Astrocyte (in vitro differentiated cells and primary cell): ENCODE measurements at regions not wholly inside any gene's neighbourhood (a gene's known extent, or its start where the extent isn't known, plus 50 kb on each side); places are given as distances from the start of the nearest gene placed in this dataset.

Experiments used
- DNase-seq: peaks from one replicate; pipeline ENCODE4 v3.0.0-alpha.2; 2010; ENCODE audit warnings: low read depth
- FAIRE-seq: peaks from 2 replicates; lab custom pipeline; 2011; peaks lifted over from hg19 to GRCh38; lab: Jason Lieb, UNC
- H2AFZ ChIP-seq: 2 replicates; pipeline ENCODE4 v1.6.0; 2012; ENCODE audit warnings: low read depth, low read length, inconsistent platforms
- H3K27ac ChIP-seq: 2 replicates; pipeline ENCODE4 v1.5.1; 2011; ENCODE audit warnings: low read depth, low read length, inconsistent platforms
- H3K27me3 ChIP-seq: 2 replicates; pipeline ENCODE4 v1.6.0; 2011; ENCODE audit warnings: low read length, inconsistent platforms; ENCODE audit not compliant: insufficient read depth
- H3K36me3 ChIP-seq: 2 replicates; pipeline ENCODE4 v1.5.1; 2011; ENCODE audit warnings: low read length, inconsistent platforms; ENCODE audit not compliant: insufficient read depth
- H3K4me1 ChIP-seq: 2 replicates; pipeline ENCODE4 v1.5.1; 2011; ENCODE audit warnings: low read length, inconsistent platforms; ENCODE audit not compliant: insufficient read depth
- H3K4me2 ChIP-seq: 2 replicates; pipeline ENCODE4 v1.6.0; 2012; ENCODE audit warnings: low read length, inconsistent platforms
- H3K4me3 ChIP-seq: 2 replicates; pipeline ENCODE4 v1.5.1; 2011; ENCODE audit warnings: low read depth, mild to moderate bottlenecking, low read length, inconsistent platforms; ENCODE audit not compliant: insufficient read depth
- H3K79me2 ChIP-seq: 2 replicates; pipeline ENCODE4 v1.6.0; 2012; ENCODE audit warnings: mild to moderate bottlenecking, low read length, inconsistent platforms; ENCODE audit not compliant: insufficient read depth
- H3K9ac ChIP-seq: 2 replicates; pipeline ENCODE4 v1.6.0; 2012; ENCODE audit warnings: mild to moderate bottlenecking, low read length, inconsistent platforms
- H3K9me3 ChIP-seq: 2 replicates; pipeline ENCODE4 v1.5.1; 2012; ENCODE audit warnings: low read depth, mild to moderate bottlenecking, low read length, inconsistent platforms; ENCODE audit not compliant: insufficient read depth
- H4K20me1 ChIP-seq: 2 replicates; pipeline ENCODE4 v1.6.0; 2012; ENCODE audit warnings: low read length, inconsistent platforms; ENCODE audit not compliant: insufficient read depth
- H3K27ac Mint-ChIP-seq: one replicate; pipeline ENCODE4 v1.8.0; 2021; ENCODE audit warnings: mild to moderate bottlenecking, mixed read lengths; ENCODE audit not compliant: unreplicated experiment
- H3K27me3 Mint-ChIP-seq: one replicate; pipeline ENCODE4 v1.8.0; 2021; ENCODE audit warnings: low read depth, mixed read lengths; ENCODE audit not compliant: unreplicated experiment
- H3K36me3 Mint-ChIP-seq: one replicate; pipeline ENCODE4 v1.8.0; 2021; ENCODE audit warnings: low read depth, mixed read lengths; ENCODE audit not compliant: unreplicated experiment
- H3K4me1 Mint-ChIP-seq: one replicate; pipeline ENCODE4 v1.8.0; 2021; ENCODE audit warnings: low read depth, mixed read lengths; ENCODE audit not compliant: unreplicated experiment
- H3K4me3 Mint-ChIP-seq: one replicate; pipeline ENCODE4 v1.8.0; 2021; ENCODE audit warnings: mild to moderate bottlenecking, moderate library complexity, mixed read lengths; ENCODE audit not compliant: unreplicated experiment
- H3K9me3 Mint-ChIP-seq: one replicate; pipeline ENCODE4 v1.8.0; 2021; ENCODE audit warnings: mild to moderate bottlenecking, mixed read lengths; ENCODE audit not compliant: unreplicated experiment
- CTCF ChIP-seq: IDR thresholded peaks from 2 replicates; pipeline ENCODE4 v1.5.1; 2011; ENCODE audit warnings: low read depth, mild to moderate bottlenecking, inconsistent platforms, low read length, moderate library complexity; ENCODE audit not compliant: insufficient read depth
- EZH2 ChIP-seq: IDR thresholded peaks from 2 replicates; pipeline ENCODE4 v1.6.1; 2012; ENCODE audit warnings: mild to moderate bottlenecking, low read length, inconsistent platforms; ENCODE audit not compliant: insufficient read depth

- Mint-ChIP-seq H3K9me3 (peaks cover 20% of the 10 kb centered on the region), H3K27me3 (peaks cover 10% of the 10 kb centered on the region)
Measured at GRCh38 chr12:131315601-131316000, 361.9 kb downstream of the ADGRD1 start.

GRCh38 chr12:131316388-131316787 lies 362.7 kb downstream of the ADGRD1 start:
- Mint-ChIP-seq H3K36me3 (no peaks in the 10 kb centered on the region), H3K27ac (no peak overlapping the region), H3K4me1 (no peaks in the 10 kb centered on the region), H3K27me3 (peaks cover 7% of the 10 kb centered on the region), H3K4me3 (no peak overlapping the region), H3K9me3 (peaks cover 20% of the 10 kb centered on the region)
- no peaks in the 10 kb centered on the region for H3K36me3 ChIP-seq
- no peak overlapping the region for H3K4me2 ChIP-seq
- H3K4me3 ChIP-seq, result no peak overlapping the region
- no peaks in the 10 kb centered on the region for H3K79me2 ChIP-seq
- no peak for TF ChIP-seq CTCF
- no peak for TF ChIP-seq EZH2
- no peaks in the 10 kb centered on the region for H3K4me1 ChIP-seq
- no peak overlapping the region for H3K9ac ChIP-seq
- DNase-seq (no peak), FAIRE-seq (no peak)
- no peak overlapping the region for H2AFZ ChIP-seq
- no peaks in the 10 kb centered on the region for H4K20me1 ChIP-seq
- no peaks in the 10 kb centered on the region for H3K27me3 ChIP-seq
- H3K27ac ChIP-seq, result no peak overlapping the region
- H3K9me3 ChIP-seq, result peaks cover 7% of the 10 kb centered on the region

More at GRCh38 chr12:131315601-131316000, 361.9 kb downstream of the ADGRD1 start:
- Histone ChIP-seq H3K36me3 (no peaks in the 10 kb centered on the region), H3K9me3 (peaks cover 7% of the 10 kb centered on the region), H3K79me2 (no peaks in the 10 kb centered on the region), H3K9ac (no peak overlapping the region), H3K27ac (no peak overlapping the region), H3K4me2 (no peak overlapping the region), H2AFZ (no peak overlapping the region), H3K27me3 (no peaks in the 10 kb centered on the region), H4K20me1 (no peaks in the 10 kb centered on the region), H3K4me1 (no peaks in the 10 kb centered on the region), H3K4me3 (no peak overlapping the region)
- no peak overlapping the region for H3K4me3 Mint-ChIP-seq
- H3K36me3 Mint-ChIP-seq, result no peaks in the 10 kb centered on the region
- FAIRE-seq (no peak), DNase-seq (no peak)
- H3K27ac Mint-ChIP-seq, result no peak overlapping the region
- no peak for TF ChIP-seq CTCF
- no peak for TF ChIP-seq EZH2
- H3K4me1 Mint-ChIP-seq, result no peaks in the 10 kb centered on the region

- no peak overlapping the region for H3K4me2 ChIP-seq
- peaks cover 20% of the 10 kb centered on the region for H3K9me3 Mint-ChIP-seq
Measured at GRCh38 chr12:131318045-131318685, 364.5 kb downstream of the ADGRD1 start.

More at GRCh38 chr12:131318045-131318685, 364.5 kb downstream of the ADGRD1 start:
- TF ChIP-seq EZH2, result no peak
- TF ChIP-seq CTCF, result no peak
- no peaks in the 10 kb centered on the region for H3K36me3 ChIP-seq
- Mint-ChIP-seq H3K27me3 (peaks cover 2% of the 10 kb centered on the region), H3K36me3 (no peaks in the 10 kb centered on the region), H3K4me3 (no peak overlapping the region), H3K4me1 (no peaks in the 10 kb centered on the region), H3K27ac (no peak overlapping the region)
- no peaks in the 10 kb centered on the region for H3K79me2 ChIP-seq
- DNase-seq (no peak), FAIRE-seq (no peak)
- H2AFZ ChIP-seq, result no peak overlapping the region
- no peaks in the 10 kb centered on the region for H3K4me1 ChIP-seq
- no peak overlapping the region for H3K9ac ChIP-seq
- no peaks in the 10 kb centered on the region for H4K20me1 ChIP-seq
- no peaks in the 10 kb centered on the region for H3K27me3 ChIP-seq
- H3K9me3 ChIP-seq, result peaks cover 7% of the 10 kb centered on the region
- no peak overlapping the region for H3K27ac ChIP-seq
- no peak overlapping the region for H3K4me3 ChIP-seq
